Fibroblast of villous mesenchyme (primary cell): ENCODE measurements at regions not wholly inside any gene's neighbourhood (a gene's known extent, or its start where the extent isn't known, plus 50 kb on each side); places are given as distances from the start of the nearest gene placed in this dataset.
"Not testable (repeated sequence)": the region's sequence is repeated elsewhere in the genome, so short reads cannot be mapped to it uniquely, and the experiment has no call there.

ENCODE experiments used
- DNase-seq: peaks from one replicate; pipeline ENCODE4 v3.0.0-alpha.2; 2010; ENCODE audit warnings: low read depth
- H3K4me3 ChIP-seq: 2 replicates; pipeline ENCODE4 v1.5.1; 2011; ENCODE audit warnings: low read depth, mild to moderate bottlenecking, low read length
- TF ChIP-seq, protein P1 (sequence below): IDR thresholded peaks from 2 replicates; pipeline ENCODE4 v1.5.1; 2012; ENCODE audit warnings: low read depth, mild to moderate bottlenecking, low read length; ENCODE audit not compliant: insufficient read depth

DNA sequence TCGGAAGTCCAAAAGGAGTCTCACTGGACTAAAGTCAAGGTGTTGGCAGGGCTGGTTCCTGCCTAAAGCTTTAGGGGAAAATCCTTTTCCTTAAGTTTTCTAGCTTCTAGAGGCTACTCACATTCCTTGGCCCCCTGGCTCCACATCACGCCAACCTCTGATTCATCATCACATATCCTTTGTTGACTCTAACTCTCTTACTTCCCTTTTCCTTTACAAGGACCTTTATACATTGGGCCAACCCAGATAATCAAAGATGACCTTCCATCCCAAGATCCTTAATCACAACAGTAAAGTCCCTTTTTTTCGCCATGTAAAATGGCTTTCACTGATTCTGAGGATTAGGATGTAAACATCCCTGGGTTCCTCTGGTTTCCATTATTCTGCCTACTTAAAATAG is 146.4 kb upstream of the DCAF8L1 start:
- no peak overlapping the region for H3K4me3 ChIP-seq
- TF ChIP-seq, protein P1, sequence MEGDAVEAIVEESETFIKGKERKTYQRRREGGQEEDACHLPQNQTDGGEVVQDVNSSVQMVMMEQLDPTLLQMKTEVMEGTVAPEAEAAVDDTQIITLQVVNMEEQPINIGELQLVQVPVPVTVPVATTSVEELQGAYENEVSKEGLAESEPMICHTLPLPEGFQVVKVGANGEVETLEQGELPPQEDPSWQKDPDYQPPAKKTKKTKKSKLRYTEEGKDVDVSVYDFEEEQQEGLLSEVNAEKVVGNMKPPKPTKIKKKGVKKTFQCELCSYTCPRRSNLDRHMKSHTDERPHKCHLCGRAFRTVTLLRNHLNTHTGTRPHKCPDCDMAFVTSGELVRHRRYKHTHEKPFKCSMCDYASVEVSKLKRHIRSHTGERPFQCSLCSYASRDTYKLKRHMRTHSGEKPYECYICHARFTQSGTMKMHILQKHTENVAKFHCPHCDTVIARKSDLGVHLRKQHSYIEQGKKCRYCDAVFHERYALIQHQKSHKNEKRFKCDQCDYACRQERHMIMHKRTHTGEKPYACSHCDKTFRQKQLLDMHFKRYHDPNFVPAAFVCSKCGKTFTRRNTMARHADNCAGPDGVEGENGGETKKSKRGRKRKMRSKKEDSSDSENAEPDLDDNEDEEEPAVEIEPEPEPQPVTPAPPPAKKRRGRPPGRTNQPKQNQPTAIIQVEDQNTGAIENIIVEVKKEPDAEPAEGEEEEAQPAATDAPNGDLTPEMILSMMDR = no peak
- DNase-seq = no peak

DNA sequence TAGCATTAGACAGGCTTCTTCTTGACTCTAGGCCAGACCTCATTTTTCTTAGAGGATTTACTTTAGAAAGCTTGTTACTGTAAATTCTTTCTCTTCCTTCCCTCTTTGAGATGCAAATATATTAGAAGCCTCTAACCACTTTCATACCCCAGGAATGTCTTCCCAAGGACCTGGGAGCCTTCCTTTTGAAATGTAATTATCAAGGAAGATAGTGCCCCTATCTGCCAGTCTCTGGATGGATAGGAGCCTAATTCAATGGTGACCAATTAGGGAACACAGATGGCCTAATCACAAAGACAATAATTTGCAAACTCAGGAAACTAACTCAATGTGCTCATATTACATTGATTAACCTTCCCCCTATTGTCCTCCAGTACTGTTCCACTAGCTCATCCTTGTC is 145.6 kb upstream of the DCAF8L1 start:
- TF ChIP-seq, protein P1 = no peak
- no peak for DNase-seq
- no peak overlapping the region for H3K4me3 ChIP-seq

DNA sequence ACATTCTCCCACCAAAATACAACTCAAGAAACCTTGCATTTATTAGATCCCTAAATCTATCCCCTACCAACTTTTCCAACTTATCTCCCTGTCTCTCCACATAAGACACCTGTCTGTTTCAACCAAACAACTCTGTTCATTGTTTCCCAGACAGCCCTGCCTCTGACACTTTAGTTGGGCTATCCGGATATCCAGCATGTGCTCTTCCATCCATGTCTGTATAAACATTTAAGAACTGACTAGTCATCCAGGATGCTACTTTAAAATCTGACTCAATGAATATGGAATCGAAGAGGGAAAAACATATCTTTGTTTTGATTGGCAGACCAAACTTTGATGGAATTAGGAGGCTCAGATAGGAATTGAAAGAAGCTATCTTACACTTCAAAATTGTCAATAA is 143.2 kb upstream of the DCAF8L1 start:
- H3K4me3 ChIP-seq = no peak overlapping the region
- DNase-seq = no peak
- TF ChIP-seq, protein P1 = no peak

DNA sequence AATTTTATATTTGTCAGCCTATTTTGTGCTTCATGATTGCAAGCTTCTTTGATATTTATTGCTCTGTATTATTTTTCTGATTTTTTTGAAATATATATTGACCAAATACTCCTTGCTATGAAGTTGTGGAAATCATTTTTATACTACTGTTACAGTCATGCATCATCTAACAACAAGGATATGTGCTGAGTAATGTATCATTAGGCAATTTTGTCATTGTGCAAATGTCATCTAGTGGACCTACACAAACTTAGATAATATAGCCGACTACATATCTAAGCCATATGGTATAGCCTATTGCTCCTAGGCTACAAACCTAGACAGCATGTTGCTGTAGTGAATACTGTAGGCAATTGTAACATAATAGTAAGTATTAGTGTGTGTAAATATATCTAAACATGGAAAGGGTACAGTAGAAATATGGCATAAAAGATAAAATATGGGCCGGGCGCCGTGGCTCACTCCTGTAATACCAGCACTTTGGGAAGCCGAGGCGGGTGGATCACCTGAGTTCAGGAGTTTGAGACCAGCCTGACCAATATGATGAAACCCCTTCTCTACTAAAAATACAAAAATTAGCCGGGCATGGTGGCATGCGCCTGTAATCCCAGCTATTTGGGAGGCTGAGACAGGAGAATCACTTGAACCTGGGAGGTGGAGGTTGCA is 139.5 kb upstream of the DCAF8L1 start:
- H3K4me3 ChIP-seq, DNase-seq: not testable (repeated sequence)

DNA sequence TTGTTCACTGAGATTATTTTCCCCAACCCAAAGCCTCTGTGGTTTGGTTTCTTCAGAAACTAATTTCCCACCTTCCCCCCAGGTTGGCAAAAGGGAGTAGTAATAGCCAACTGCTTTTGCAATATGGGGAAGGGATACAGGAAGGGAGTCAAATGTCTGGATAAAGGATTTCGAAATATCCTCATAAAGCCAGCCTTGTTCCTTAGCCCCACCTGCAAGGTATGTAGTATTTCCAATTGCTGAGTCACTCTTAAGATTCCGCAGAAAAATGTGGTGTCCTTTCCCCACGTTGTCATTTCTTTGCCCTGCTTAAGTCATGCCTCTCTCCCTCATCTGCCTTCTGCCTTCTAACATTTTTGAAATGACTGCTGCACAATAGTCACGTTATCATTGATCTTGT is 138.8 kb upstream of the DCAF8L1 start:
- TF ChIP-seq, protein P1 = no peak
- DNase-seq = no peak

DNA sequence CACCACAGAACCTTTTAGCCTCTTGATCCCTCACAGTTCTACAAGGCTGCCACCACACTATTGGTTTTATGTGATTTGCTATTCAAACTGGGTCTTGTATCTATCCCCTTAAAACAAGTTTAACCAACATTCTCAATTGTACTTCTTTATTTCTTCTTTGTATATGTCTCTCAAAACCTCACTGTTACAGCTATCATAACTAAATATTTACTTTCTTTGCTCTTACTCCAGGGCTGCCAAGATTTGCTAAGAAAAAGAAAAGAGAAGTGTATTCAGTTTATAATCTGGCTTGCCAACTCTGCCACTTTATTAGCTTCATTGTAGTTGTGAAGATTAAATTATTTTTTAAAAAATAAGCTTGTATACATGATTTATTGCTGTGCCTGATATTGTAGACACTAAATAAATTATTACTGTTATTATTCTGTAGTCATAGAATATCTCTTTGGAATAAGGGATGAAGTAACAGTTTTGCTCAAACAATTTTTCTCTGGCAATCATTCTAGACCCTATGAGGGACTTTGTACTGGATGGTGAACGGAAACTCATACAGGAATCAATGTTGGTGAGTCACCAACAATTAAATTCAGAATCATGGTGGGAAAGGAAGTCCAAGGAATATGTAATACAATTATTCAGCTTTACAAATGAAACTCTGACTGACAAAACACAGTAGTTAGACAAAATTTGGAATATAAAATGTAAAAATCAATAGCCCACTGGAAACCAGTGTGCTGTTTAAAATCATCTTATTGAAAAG is 127.1 kb upstream of the DCAF8L1 start:
- DNase-seq = no peak
- no peak overlapping the region for H3K4me3 ChIP-seq
- TF ChIP-seq, protein P1 = no peak

More for the DNA sequence above, 138.8 kb upstream of the DCAF8L1 start:
- H3K4me3 ChIP-seq = no peak overlapping the region

DNA sequence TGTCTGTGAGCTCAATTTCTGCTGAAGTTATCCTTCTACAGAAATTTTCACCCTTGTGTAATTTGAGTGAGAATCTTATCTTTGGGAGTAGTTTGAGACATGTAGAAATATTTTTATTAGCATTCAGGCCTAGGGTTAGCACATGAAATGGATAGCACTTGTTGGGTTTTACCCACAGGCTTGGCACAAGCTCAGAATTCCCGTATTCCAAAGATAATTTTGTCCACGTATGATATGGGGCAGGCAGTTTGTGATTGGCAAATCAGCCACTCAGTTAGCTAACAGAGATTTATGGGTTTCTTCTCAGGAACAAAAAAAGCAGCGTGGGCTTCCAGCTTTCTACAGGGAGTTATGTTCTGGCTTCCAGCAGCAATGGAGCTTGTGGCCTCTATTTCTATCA is 117.9 kb upstream of the DCAF8L1 start:
- peak; percentile 20 for DNase-seq
- TF ChIP-seq, protein P1 = no peak
- H3K4me3 ChIP-seq = no peak overlapping the region
